ENCODE measurements at regions not wholly inside any gene's neighbourhood (a gene's known extent, or its start where the extent isn't known, plus 50 kb on each side); places are given as distances from the start of the nearest gene placed in this dataset.
A peak's percentile ranks its signal among the peaks of the same experiment; 100 is the strongest.

GRCh38 chr18:61608316-61608715, 275.1 kb downstream of the CDH20 start:
- TF ChIP-seq POLR2A (IDR thresholded peaks at IDR 0.05): no peak
- TF ChIP-seq CTCF (IDR thresholded peaks at IDR 0.05): no peak
- Histone ChIP-seq H3K27ac (peak overlapping the region; percentile 32 to 58), H3K4me1 (no peaks in the 10 kb centered on the region), H3K36me3 (no peaks in the 10 kb centered on the region), H3K9me3 (no peaks in the 10 kb centered on the region), H3K27me3 (no peaks in the 10 kb centered on the region), H3K4me3 (no peak overlapping the region)
- no peak for DNase-seq
- intact Hi-C loops (cut with DNase I; ENCODE audit: low total_unique reads): no loop called here

GRCh38 chr18:61607867-61608266, 274.6 kb downstream of the CDH20 start:
- Histone ChIP-seq H3K4me1 (no peaks in the 10 kb centered on the region), H3K27ac (peak overlapping the region; percentile 32 to 58), H3K9me3 (no peaks in the 10 kb centered on the region), H3K36me3 (no peaks in the 10 kb centered on the region), H3K27me3 (no peaks in the 10 kb centered on the region), H3K4me3 (no peak overlapping the region)
- TF ChIP-seq POLR2A (IDR thresholded peaks at IDR 0.05): no peak
- no peak for TF ChIP-seq CTCF (IDR thresholded peaks at IDR 0.05)
- DNase-seq: no peak
- intact Hi-C loops (cut with DNase I; ENCODE audit: low total_unique reads): no loop called here

- no peaks in the 10 kb centered on the region for H3K4me1 ChIP-seq
- H3K4me3 ChIP-seq: no peak overlapping the region
- no peaks in the 10 kb centered on the region for H3K27me3 ChIP-seq
- no peaks in the 10 kb centered on the region for H3K36me3 ChIP-seq
- DNase-seq: peak; percentile 66 to 77
- intact Hi-C loops (cut with DNase I; ENCODE audit: low total_unique reads): no loop called here
- peak overlapping the region; percentile 52 to 77 for H3K27ac ChIP-seq
- H3K9me3 ChIP-seq: no peaks in the 10 kb centered on the region
- TF ChIP-seq POLR2A (IDR thresholded peaks at IDR 0.05) (no peak), CTCF (IDR thresholded peaks at IDR 0.05) (no peak)
Observed at GRCh38 chr18:61606759-61607158, 273.5 kb downstream of the CDH20 start.

- intact Hi-C loops (cut with DNase I; ENCODE audit: low total_unique reads): no loop called here
Observed at GRCh38 chr18:61606068-61606660, 272.9 kb downstream of the CDH20 start.

More at GRCh38 chr18:61606068-61606660, 272.9 kb downstream of the CDH20 start:
- Histone ChIP-seq H3K4me1 (no peaks in the 10 kb centered on the region), H3K36me3 (no peaks in the 10 kb centered on the region), H3K27me3 (no peaks in the 10 kb centered on the region), H3K9me3 (no peaks in the 10 kb centered on the region), H3K4me3 (no peak overlapping the region), H3K27ac (peak overlapping the region; percentile 52 to 77)
- TF ChIP-seq CTCF (IDR thresholded peaks at IDR 0.05) (no peak), POLR2A (IDR thresholded peaks at IDR 0.05) (no peak)
- DNase-seq: peak; percentile 25 to 61

Data from uterus (tissue), 3 donors.